Endothelial cell of umbilical vein (primary cell): ENCODE measurements at regions not wholly inside any gene's neighbourhood (a gene's known extent, or its start where the extent isn't known, plus 50 kb on each side); places are given as distances from the start of the nearest gene placed in this dataset.

Experiments
- BruUV-seq: library from RNA; stranded (reverse); fragments of 400-500 nt; replicated peaks from 2 replicates; lab custom pipeline; 2021; lab: Mats Ljungman, UMichigan
- CTCF ChIA-PET: fragments of 300-600, 350-600 bp; sonication (Branson Sonifier 250); formaldehyde crosslinking; loops from one replicate; lab custom pipeline; 2021; ENCODE audit warnings: antibody characterized with exemption, inconsistent platforms; lab: Charles Lee
- POLR2A ChIA-PET: fragments of 300-600, 350-600 bp; sonication (Branson Sonifier 250); formaldehyde crosslinking; loops from one replicate; lab custom pipeline; 2021; ENCODE audit warnings: antibody characterized with exemption, inconsistent platforms; lab: Charles Lee
- DNase-seq: peaks from one replicate; pipeline ENCODE4 v3.0.0-alpha.2; 2011; ENCODE audit warnings: low read depth, low spot score
- FAIRE-seq: peaks from 2 replicates; lab custom pipeline; 2011; peaks lifted over from hg19 to GRCh38; lab: Jason Lieb, UNC
- H2AFZ ChIP-seq: 2 replicates; pipeline ENCODE4 v1.6.0; 2012; ENCODE audit warnings: low read depth, low read length, control low read depth, inconsistent platforms
- H3K27ac ChIP-seq: 2 replicates; pipeline ENCODE4 v1.5.1; 2011; ENCODE audit warnings: low read depth, mild to moderate bottlenecking, control low read depth, low read length, moderate library complexity; ENCODE audit not compliant: insufficient read depth
- H3K27me3 ChIP-seq, 2 experiments: 2 replicates each; pipeline versions ENCODE4 v1.6.0 to v1.6.1; 2011; ENCODE audit warnings: low read length in 2 of 2, mixed read lengths in 1 of 2; ENCODE audit not compliant: control insufficient read depth in 2 of 2, insufficient read depth in 2 of 2
- H3K36me3 ChIP-seq, 2 experiments: 2 replicates in 1 of 2; 3 replicates in 1 of 2; pipeline ENCODE4 v1.5.1; 2011; ENCODE audit warnings: low read length in 2 of 2, mild to moderate bottlenecking in 1 of 2, moderate library complexity in 1 of 2; ENCODE audit not compliant: control insufficient read depth in 2 of 2, insufficient read depth in 2 of 2; ENCODE audit errors: extremely low read depth in 1 of 2
- H3K4me1 ChIP-seq: 3 replicates; pipeline ENCODE4 v1.5.1; 2011; ENCODE audit warnings: mild to moderate bottlenecking, low read length; ENCODE audit not compliant: control insufficient read depth, insufficient read depth; ENCODE audit errors: extremely low read depth
- H3K4me2 ChIP-seq: 2 replicates; pipeline ENCODE4 v1.6.1; 2011; ENCODE audit warnings: low read length, control low read depth, mixed read lengths; ENCODE audit not compliant: insufficient read depth
- H3K4me3 ChIP-seq, 3 experiments: fragments of 200-600 bp in 1 of 3; sonication (generic), shearing (Covaris generic) in 1 of 3; replicated peaks in 1 of 3; 2 replicates each; pipeline ENCODE4 v1.5.1; 2011 to 2016; ENCODE audit warnings: control low read depth in 3 of 3, low read length in 3 of 3, mild to moderate bottlenecking in 2 of 3, inconsistent platforms in 1 of 3, low read depth in 1 of 3, moderate library complexity in 1 of 3; ENCODE audit not compliant: insufficient read depth in 1 of 3
- H3K79me2 ChIP-seq: 2 replicates; pipeline ENCODE4 v1.6.0; 2012; ENCODE audit warnings: low read length, inconsistent platforms; ENCODE audit not compliant: control insufficient read depth, insufficient read depth
- H3K9ac ChIP-seq: replicated peaks from 2 replicates; pipeline ENCODE3; 2011; ENCODE audit warnings: low read length, control low read depth; ENCODE audit not compliant: insufficient read depth; ENCODE audit errors: extremely low read depth
- H3K9me1 ChIP-seq: replicated peaks from 3 replicates; pipeline ENCODE4 v1.6.0; 2011; ENCODE audit warnings: mild to moderate bottlenecking, low read length; ENCODE audit not compliant: control insufficient read depth, insufficient read depth; ENCODE audit errors: extremely low read depth
- H3K9me3 ChIP-seq: replicated peaks from 2 replicates; pipeline ENCODE4 v1.5.1; 2012; ENCODE audit warnings: low read length, inconsistent platforms; ENCODE audit not compliant: control insufficient read depth, insufficient read depth
- H4K20me1 ChIP-seq: replicated peaks from 2 replicates; pipeline ENCODE3; 2011; ENCODE audit warnings: mild to moderate bottlenecking, low read length; ENCODE audit not compliant: control insufficient read depth, insufficient read depth; ENCODE audit errors: extremely low read depth
- CTCF ChIP-seq, 2 donors: IDR thresholded peaks; 1 replicate in 1 of 2; 2 replicates in 1 of 2; pipeline ENCODE4 v1.5.1; 2011; ENCODE audit warnings: low read length in 2 of 2, mild to moderate bottlenecking in 2 of 2, moderate library complexity in 2 of 2, control low read depth in 1 of 2, inconsistent platforms in 1 of 2, low read depth in 1 of 2; ENCODE audit not compliant: insufficient read depth in 1 of 2; ENCODE audit errors: extremely low read depth in 1 of 2
- EZH2 ChIP-seq: IDR thresholded peaks from 2 replicates; pipeline ENCODE4 v1.6.1; 2012; ENCODE audit warnings: borderline replicate concordance, low read depth, mild to moderate bottlenecking, moderate library complexity, low read length, inconsistent platforms; ENCODE audit not compliant: severe bottlenecking
- FOS ChIP-seq: IDR thresholded peaks from 2 replicates; pipeline ENCODE4 v1.6.1; 2011; ENCODE audit warnings: mild to moderate bottlenecking, low read length, moderate library complexity, borderline replicate concordance; ENCODE audit not compliant: insufficient read depth
- GATA2 ChIP-seq: IDR thresholded peaks from 2 replicates; pipeline ENCODE4 v1.7.0; 2011; ENCODE audit warnings: low read depth, mild to moderate bottlenecking, moderate library complexity, mixed read lengths, low read length; ENCODE audit not compliant: insufficient read length, insufficient read depth
- JUN ChIP-seq: IDR thresholded peaks from 2 replicates; pipeline ENCODE4 v1.6.1; 2011; ENCODE audit warnings: borderline replicate concordance, low read depth; ENCODE audit not compliant: insufficient read length, insufficient read depth
- MAX ChIP-seq: IDR thresholded peaks from 2 replicates; pipeline ENCODE4 v1.6.1; 2011; ENCODE audit not compliant: insufficient read depth, insufficient read length
- MYC ChIP-seq: IDR thresholded peaks from one replicate; pipeline ENCODE4 v1.6.1; 2011; ENCODE audit warnings: mild to moderate bottlenecking, low read depth, low read length
- POLR2A ChIP-seq: IDR thresholded peaks from 2 replicates; pipeline ENCODE4 v1.6.1; 2012; ENCODE audit warnings: low read depth, mild to moderate bottlenecking, control low read depth, low read length
- POLR2AphosphoS5 ChIP-seq: IDR thresholded peaks from 2 replicates; pipeline ENCODE4 v1.6.1; 2012; ENCODE audit warnings: low read depth, mild to moderate bottlenecking, control low read depth, low read length, moderate library complexity; ENCODE audit not compliant: insufficient read depth
- dilution Hi-C: fragments of 300-500 bp; cut with MboI; formaldehyde crosslinking; loops from one replicate; pipeline ENCODE4 v1.15.0; 2019; ENCODE audit warnings: low sequenced_read_pairs; ENCODE audit not compliant: extremely low pct_ligation_motif_present
- intact Hi-C: fragments of 100-400 bp; cut with micrococcal nuclease; formaldehyde crosslinking; loops from one replicate; pipeline ENCODE4 v1.10.0; 2022

GRCh38 chr6:48027704-48028435 lies 83.1 kb downstream of the PTCHD4 start:
- BruUV-seq: no TSS peak
- Histone ChIP-seq H3K36me3 (no peaks in the 10 kb centered on the region), H3K9me1 (no peaks in the 10 kb centered on the region), H3K4me2 (no peak overlapping the region), H3K9ac (no peak overlapping the region), H3K4me3 (no peak overlapping the region), H3K27me3 (no peaks in the 10 kb centered on the region), H3K27ac (no peak overlapping the region), H3K4me1 (no peaks in the 10 kb centered on the region), H4K20me1 (no peaks in the 10 kb centered on the region), H2AFZ (no peak overlapping the region), H3K9me3 (no peaks in the 10 kb centered on the region), H3K79me2 (no peaks in the 10 kb centered on the region)
- DNase-seq (no peak), FAIRE-seq (no peak)
- TF ChIP-seq POLR2A (no peak), CTCF (IDR thresholded peaks at IDR 0.05; ENCODE audit: extremely low read depth in 1 of 2, insufficient read depth in 1 of 2, low read depth in 1 of 2, low read length in 2 of 2) (no peak), JUN (no peak), POLR2AphosphoS5 (no peak), MAX (no peak), FOS (no peak), EZH2 (no peak), GATA2 (no peak), MYC (no peak)
- CTCF ChIA-PET: no interaction called here
- intact Hi-C loops (no loop called here), dilution Hi-C loops (no loop called here)
- POLR2A ChIA-PET: no interaction called here
